Spleen (tissue), 7 donors: ENCODE measurements at regions not wholly inside any gene's neighbourhood (a gene's known extent, or its start where the extent isn't known, plus 50 kb on each side); places are given as distances from the start of the nearest gene placed in this dataset.

ENCODE experiments used
- CTCF ChIP-seq, 11 experiments: fragments of 200-600 bp in 7 of 11; fragments of 450-650 bp in 4 of 11; sonication (generic) in 4 of 11; IDR thresholded peaks in 8 of 11; conservative IDR thresholded peaks in 3 of 11; 1 replicate in 7 of 11; 2 replicates in 4 of 11; pipeline versions ENCODE4 v1.4.0 to v1.8.0; 2016 to 2021; ENCODE audit warnings: antibody characterized with exemption in 11 of 11, inconsistent platforms in 4 of 11, mild to moderate bottlenecking in 1 of 11
- POLR2A ChIP-seq, 3 donors: fragments of 450-650 bp; IDR thresholded peaks; one replicate each; pipeline ENCODE4 v1.5.1; 2017; ENCODE audit warnings: antibody characterized with exemption in 3 of 3, mild to moderate bottlenecking in 1 of 3
- donor health status: DM: no; HTN: no; CAD: no; lungs with moderate emphysema.
- donor health status: DM: no; HTN: no; CAD: no.
- donor health status: DM: no; HTN: no; CAD: no.

GRCh38 chr13:80584306-80584705 is 243.4 kb upstream of the SPRY2 start:
- TF ChIP-seq CTCF (IDR thresholded peaks at IDR 0.05 in 8 of 11, conservative IDR thresholded peaks at IDR 0.05 in 3 of 11) (no peak), POLR2A (IDR thresholded peaks at IDR 0.05) (no peak)
